ENCODE measurements at regions not wholly inside any gene's neighbourhood (a gene's known extent, or its start where the extent isn't known, plus 50 kb on each side); places are given as distances from the start of the nearest gene placed in this dataset.

GRCh38 chr13:80113714-80114454, 227.0 kb downstream of the SPRY2 start:
- TF ChIP-seq CTCF (optimal IDR thresholded peaks at IDR 0.05 in 1 of 3, IDR thresholded peaks at IDR 0.05 in 1 of 3, conservative IDR thresholded peaks at IDR 0.05 in 1 of 3; ENCODE audit: extremely low read depth in 1 of 3, insufficient read depth in 2 of 3, low read length in 3 of 3) (no peak), EZH2 (IDR thresholded peaks at IDR 0.05; ENCODE audit: low read length) (no peak)

Data from keratinocyte (primary cell).